Mucosa of gallbladder (tissue), 1 donor: ENCODE measurements at regions not wholly inside any gene's neighbourhood (a gene's known extent, or its start where the extent isn't known, plus 50 kb on each side); places are given as distances from the start of the nearest gene placed in this dataset.

Source experiments
- DNase-seq: peaks from one replicate; pipeline ENCODE4 v3.0.0-alpha.2; 2020; ENCODE audit warnings: low spot score
- donor health status: DM: no; HTN: no; CAD: no.

DNA sequence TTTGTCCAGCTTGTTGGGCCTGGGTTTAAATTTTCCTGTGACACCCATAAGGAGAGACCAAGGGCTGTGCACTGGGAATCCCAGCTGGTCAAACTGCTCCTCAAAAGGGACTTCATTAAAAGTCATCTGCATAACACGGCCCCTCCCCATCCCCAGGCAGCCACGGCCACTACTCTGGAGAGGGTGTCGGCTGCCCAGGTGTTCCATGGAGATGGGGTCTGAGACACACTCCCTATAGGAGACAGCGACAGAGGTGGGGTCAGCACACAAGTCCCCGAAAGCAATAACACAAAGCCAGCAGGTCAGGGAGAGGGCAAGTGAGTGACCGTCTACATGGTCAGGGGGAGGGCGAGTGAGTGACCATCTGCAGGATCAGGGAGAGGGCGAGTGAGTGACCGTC is 75.6 kb upstream of the BCL11B start:
- no peak for DNase-seq

DNA sequence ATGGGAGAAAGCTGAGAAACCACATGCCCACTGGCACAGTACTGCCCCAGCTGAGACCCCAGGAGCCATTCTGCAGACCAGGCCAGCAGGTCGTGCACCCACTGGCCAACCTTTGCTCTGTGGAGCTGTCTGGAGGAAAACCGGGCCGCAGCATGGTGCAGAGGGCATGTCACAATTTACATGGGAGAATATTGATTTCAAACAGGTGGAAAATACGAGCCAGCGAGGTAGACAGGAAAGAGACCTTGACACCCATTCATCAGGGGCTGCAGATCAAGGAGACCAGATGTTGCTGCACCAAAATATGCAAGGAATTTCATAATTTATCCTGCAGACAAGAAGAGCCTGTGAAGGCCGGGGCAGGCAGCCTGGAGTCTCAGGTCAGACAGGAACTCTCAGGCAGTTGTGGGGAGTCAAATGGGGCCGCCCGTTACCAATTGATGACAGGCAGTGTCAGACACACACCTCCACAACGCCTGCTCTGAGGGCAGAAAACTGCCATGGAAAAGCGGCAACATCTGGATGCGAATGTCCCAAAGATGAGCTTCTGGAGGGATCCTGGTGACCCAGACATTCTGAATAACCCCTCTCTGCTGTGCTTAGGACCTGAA is 74.6 kb upstream of the BCL11B start:
- no peak for DNase-seq

DNA sequence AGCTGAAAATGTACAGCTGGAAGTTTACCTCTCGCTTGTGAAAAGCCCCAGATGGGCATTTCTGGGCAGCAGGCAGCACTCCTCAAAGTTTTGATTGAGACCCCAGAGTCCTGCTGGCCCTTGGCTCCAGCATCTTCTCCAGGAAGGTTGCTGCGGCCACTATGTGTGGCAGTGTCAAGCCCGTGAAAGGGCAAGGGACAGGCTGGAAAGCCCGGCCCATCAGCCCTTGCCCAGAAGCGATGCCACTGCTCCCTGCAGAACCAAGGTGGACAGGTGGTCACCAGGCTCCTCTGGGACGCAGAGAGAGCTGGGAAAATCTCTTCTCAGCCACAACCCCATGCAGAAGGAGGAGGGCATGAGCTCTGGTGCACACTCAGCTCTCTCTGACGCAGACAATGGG is 73.5 kb upstream of the BCL11B start:
- DNase-seq = no peak

DNA sequence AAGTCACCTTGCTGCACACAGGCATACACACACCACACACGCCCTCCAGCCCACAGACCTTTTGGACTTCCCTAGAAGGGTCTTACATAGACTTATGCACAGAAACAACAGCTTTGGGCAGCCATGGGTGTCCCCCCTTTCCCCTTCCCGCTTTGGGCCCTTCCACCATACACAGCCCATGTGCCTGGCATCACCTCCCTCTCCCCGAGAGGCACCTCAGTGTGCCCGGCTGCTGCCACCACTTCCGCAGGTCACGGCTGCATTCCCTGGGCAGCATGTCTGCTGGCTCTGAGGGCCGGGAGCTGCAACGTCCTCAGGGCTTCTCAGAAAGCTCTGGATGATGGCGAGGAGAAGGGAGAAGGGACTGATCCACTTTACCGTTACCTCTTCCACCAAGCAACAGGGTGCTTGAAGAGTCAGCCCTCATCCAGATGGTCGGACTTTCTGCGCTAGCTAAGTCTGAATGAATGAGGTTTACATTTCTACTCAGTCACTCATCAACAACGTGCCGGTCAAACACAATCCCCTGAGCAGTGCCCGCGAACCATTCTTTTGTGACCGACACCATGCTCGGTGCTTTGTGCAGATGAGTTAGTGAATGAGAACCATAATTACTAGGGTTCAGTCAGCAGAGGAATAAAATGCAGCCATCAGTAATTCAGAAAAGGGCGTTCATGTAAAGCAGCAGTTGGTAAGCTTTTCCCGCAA is 72.2 kb upstream of the BCL11B start:
- no peak for DNase-seq

DNA sequence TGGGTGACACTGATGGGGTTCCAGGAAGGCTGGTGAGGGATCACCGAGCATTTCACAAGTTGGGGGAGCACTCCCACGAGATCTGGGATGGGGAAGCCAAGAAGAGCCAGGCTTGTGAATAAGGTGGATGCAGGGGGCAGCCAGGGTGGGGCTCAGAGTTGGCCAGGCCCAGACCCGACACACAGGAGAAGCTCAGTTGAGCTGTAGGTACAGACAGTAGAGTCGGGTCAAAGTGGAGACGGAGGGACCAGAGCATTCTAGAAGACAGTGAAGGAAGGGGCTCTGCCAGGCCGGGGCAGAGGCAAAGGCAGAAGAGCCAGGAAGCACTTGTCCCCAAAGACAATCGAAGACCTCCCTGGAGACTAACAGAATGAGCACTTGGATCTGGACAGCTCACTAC is 70.9 kb upstream of the BCL11B start:
- no peak for DNase-seq

DNA sequence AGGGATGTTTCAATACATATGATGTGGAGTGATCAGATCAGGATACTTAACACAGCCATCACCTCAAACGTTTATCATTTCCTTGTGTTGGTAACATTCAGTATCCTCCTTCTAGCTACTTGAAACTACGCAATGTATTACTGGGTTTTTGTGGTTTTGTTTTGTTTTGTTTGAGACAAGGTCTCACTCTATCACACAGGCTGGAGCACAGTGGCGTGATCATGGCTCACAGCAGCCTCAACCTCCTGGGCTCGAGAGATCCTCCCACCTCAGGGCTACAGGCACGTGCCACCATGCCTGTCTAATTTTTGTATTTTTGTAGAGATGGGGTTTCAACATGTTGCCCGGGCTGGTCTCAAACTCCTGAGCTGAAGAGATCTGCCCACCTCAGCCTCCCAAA is 70.2 kb upstream of the BCL11B start:
- DNase-seq = no peak

DNA sequence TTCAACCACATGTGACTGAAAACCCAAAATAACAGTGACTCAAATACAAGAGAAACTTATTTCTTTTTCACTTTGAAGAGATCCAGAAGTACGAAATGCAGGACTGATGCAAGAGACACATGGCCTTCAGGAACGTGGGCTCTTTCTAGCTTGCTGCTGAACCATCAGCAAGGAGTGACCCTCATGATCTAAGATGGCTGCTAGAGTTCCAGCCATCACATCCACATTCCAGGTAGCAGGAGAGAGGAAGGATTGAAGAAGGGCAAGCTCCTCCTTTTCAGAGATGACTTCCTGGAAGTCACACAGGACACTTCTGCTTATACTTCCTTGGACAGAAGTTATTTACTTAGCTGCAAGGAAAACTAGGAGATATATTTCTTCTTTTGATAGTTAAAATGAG is 67.6 kb upstream of the BCL11B start:
- DNase-seq = no peak

DNA sequence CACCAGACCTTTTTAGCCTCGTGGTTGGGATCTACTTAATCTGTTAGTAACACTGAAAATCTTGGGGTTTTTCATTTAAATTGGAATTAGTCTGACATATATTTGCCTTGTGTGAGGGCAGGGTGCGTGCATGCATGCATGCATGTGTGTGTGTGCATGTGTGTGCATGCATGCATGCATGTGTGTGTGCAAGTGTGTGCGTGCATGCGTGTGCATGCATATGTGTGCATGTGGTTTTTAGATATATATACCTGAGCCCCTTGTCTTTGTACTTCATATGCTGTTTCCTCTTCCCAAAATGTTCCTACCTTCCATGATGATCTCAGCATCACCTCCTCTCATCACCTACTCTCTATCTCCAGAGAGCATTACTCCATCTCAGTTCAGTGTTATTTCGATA is 66.3 kb upstream of the BCL11B start:
- DNase-seq = no peak

DNA sequence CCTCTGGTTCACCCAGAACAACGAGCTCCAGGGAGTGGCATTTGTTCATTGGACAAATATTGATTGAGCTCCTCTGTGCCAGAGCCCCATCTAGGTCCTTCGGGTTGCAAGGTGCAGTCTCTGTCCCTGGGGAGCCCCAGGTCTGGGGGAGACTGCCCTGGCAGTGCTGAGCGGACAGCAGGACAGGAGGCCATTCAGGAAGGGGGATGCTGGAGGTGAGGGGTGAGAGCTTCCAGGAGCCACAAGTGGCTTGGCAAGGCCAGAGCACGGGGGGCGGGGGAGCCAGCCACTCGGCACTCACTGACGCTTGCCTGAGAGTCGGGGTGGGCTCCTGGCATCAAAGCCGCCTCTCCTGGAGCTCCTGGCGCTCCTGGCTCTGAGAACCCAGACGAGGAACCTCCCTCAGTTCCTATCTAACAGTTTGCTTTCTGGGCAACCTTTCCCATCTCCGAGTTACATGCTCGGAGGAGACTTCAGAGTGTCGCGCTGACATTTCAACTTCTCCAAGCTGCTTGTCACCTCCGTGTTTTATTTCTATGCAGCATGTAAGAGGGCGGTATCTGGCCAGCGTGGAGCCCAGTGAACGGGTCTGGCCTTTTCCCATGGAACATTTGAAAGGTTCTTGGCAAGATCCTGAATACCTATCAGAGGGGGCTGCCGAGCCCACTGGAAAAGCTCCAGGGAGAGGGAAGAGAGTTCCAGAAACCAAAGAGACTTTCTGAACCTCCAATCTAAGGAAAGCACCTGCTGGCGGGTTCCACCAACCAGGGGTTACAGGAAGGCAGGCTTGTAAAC is 62.0 kb upstream of the BCL11B start:
- DNase-seq = peak; percentile 24

DNA sequence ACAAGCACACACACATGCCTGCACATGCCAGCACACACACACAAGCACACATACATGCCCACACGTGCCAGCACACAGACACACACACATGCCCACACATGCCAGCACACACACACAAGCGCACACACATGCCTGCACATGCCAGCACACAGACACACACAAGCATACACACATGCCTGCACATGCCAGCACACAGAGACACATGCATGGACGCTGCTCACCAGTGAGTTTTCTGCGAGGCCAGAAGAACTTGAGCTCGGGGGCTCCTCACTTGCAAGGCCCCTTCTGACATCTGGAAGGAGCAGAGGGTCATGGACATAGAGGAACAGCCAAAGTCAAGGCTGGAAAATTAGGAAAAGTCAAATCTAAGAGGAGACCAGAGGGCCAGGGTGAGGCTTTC is 61.2 kb upstream of the BCL11B start:
- no peak for DNase-seq

DNA sequence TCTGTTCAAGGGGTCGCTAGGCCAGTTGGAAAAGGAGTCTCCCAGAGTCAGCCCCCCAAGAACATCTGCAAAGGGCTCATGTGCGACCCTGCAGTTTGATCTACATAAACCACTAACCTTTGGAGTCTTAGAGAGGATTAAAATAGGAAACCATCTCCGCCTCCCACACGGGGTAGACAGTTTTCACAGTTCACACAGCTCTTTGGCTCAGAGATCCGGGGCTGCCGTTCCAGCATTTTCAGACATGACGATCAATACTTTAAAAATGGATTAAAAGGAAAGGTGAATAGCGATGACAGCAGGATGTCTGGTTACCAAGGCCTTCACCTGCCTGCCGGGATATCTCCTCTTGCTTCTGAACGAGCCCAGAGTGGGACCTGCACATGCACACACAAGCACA is 59.8 kb upstream of the BCL11B start:
- no peak for DNase-seq

DNA sequence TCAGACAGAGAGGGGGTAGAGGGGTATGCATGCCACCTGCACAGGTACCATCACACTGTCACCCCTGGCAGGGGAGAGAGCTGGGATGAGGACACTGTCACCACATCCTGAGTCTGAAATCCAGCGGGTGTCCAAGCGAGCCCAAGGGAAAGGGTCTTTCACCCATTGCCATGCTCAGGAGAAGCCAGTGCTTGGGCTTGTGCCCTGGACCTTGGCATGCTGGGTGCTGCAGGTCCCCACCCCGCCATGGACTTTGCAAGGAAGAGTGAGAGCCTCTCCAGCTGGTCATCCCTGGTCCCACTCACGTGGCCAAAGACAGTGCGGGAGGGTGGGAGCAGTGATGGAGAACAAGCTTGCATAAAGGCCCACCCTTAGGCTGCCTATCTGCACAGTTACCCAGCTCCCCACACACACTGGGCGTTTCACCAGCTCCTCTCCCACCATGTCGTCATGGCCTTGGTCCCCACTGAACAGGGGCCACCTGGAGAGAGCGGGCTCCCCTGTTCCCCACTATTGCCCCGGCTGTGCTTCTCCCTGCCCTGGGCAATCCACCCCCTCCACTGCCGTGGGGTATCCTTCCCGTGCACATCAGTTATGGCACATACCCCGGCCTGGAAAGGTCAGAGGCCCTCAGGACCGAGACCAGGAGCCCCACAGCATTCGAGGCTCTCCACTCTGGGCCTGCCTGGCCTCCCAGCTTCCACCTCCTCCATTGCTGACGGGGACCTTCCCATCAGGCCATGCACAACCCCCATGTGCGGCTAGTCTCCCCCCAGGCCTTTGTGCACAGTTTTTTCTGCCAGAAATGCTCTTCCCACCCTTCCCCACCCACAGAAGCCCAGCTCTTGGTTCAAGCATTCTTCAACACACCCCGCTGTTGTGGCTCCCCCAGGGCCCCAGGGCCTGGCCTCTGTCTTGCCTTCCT is 58.6 kb upstream of the BCL11B start:
- DNase-seq = no peak

DNA sequence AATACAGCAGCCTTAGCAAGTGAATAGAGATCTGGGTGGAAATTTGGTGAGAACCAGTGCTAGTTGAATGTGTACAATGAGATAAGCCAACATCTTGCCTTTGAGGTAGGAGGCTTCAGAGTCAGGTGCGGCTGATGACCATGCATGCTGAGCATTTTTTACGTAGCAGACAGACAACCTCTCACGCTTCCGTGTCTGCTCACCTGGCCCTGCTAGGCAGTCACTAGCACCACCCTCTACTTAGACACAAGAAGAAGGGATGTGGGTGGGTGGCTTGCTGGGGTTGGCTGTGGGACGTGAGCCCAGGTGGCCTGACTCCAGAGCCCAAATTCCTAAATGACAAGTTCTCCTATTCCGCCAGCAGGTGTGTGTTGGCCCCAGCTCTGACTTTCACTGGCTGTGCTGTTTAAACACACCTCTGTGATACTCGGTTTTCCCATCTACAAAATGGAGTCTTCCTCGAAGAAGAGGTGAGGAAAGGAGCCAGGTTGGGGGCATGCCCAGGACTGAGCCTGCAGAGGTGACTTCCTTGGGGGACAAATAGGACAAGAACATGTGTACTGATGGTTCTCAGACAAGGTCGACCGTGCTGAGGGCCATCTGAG is 57.8 kb upstream of the BCL11B start:
- no peak for DNase-seq

DNA sequence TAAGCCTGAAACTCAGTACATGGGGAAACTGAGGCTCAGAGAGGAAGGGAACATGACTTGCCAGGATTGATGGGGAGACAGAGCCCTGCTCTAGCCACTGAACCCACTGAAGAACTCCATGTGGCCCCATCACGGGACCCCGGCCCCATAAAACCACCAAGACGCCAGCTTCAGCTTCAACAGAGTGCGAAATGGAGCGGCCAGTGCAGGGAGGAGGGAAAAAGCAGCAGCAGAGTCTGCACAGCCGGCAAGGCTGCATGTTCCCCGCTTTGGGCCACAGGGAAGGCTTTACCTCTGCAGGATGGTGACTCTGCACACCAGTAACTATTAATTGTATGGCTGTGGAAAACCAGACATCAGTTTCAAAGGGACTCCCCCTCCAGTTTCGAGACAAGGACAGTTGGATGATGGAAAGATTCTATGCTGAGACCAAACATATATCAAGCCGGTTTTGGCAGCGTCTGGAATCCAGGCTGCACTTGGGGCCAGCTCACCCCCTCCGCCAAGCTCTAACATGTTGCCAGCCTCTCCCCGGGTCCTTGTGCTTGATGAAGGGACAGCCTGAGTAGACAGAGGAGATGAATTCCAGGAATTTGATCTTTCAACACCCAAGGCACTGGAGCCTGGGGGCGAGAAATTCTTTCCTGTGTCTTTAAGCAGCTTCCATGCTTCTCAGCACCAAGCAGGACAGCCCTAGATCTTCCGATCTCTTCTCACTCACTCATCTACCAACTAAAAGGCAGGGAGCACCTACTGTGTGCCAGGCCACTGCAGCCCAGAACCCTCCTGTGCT is 55.7 kb upstream of the BCL11B start:
- no peak for DNase-seq

DNA sequence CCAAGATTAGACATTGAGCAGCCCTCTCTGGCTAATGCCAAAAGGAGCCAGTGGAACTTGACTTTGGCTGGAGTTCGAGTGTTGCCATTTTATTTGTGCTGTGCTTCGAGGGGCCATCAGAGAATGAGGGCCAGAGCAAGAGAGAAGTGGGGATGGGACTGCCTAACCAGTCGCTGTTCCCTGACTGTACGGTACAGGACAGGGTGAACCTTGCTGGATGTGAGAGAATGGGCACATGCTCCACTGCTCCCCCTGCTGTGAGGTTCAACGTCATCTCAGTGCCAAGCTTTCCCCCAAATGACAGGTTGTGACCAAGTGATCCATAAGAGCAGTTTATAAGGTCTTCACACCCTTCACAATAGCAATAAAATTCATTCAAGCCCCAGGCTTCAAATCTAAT is 55.1 kb upstream of the BCL11B start:
- no peak for DNase-seq

DNA sequence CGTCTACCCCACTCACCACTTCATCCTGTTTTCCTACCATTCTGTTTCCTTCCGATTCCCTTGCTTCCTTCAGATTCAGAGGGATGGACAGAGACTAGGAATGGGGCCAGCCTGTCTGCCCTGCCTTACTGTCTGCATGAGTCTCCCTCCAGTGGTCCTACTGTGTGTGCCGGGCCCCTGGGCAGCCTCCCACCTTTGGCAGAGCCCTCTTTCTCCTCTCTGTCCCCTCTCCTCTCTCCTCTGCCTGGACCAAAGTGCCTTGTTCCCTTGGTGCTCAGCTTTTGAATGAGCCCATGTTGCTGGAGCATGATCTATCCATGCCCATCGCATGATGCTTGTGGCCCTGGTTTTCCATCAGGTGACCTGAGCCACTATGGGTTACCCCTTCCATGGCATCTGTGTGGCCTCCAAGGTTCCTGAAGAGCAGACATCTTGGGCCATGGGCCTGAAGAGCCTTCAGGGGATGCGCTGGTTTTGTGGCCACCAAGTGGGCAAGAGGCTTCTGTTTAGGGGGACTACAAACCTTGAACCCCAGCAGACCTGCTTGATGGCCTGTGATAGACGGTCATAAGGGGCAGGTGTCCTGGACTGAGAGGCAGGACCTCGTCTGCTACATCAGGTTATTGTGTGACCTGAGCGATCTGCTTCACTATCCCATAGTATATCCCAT is 54.2 kb upstream of the BCL11B start:
- DNase-seq = no peak

DNA sequence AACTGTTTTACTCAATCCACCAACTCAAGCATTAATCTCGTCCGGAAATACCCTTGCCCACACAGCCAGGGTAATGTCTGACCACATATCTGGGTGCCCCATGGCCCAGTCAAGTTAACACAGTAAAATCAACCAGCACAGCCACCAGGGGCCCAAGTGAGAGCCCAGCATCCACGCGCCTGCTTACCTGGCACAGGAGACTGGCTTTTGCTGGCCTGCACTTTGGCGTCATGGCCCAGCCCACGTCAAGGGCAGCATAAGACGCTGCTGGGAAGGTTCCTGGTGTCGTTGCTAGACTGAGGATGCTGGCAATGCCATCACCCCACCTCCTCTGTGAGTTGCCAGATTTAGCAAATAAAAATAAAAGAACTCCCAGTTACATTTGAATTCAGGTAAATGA is 53.6 kb upstream of the BCL11B start:
- DNase-seq = no peak

DNA sequence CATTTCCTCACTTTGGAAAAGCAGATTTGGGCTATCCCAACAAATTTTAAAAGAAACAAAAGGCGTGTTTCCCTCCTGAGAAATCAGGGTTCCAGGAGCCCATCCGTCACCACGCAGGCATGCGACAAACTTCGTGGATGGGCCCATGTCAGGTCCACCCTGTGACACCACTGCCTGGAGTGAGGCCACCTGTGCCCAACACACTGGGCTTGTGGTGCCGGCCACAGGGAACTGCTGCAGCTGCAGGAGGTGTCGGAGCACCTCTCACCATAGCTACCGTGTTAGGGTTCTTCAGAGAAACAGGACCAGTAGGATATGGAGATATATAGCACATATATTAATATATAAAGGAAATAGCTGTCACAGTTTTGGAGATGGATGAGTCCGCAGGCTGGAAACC is 53.0 kb upstream of the BCL11B start:
- no peak for DNase-seq

DNA sequence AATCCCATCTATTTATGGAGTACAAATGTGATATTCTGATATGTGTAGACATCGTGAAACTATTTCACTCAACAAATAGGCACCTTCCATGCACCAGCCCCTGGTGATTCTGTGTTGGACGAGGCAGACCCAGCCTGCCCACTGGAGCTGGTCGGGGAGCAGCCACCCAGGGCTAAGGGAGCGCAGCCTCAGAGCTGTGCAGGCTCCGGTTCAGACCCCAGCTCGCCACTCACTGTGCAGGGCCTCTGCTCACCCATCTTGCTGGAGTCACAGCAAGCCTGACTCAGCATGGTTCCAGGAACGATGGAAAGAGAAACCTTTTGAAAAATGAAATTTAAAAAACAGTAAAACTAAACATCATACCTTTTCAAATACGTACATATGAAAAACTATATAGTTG is 52.3 kb upstream of the BCL11B start:
- no peak for DNase-seq

DNA sequence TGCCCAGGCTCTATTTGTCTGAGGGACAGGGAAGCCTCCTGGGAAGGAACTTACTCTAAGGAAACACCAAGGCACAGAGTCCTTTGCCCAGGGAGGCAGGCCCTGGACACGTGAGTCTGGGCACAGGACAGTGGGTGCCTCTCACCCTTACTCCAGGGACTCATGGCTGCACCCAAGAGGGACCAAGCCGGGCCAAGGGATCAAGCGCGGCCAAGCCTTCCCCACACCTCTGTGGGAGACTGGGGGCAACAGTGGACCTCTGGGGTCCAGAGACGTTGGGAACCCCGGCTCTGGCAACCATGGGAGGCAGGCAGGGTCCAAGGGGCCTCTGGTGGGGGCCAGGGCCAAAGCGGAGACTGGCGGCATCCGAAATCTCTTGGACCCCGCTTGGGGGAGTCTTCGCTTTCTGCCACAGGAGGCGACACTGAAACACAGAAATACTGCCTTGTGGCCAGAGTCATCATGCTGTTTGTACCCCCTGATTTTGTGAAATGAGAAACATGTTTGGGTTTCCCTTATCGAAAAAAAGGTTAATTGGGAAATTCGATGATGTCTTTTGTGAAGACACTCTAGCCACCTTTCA is 51.7 kb upstream of the BCL11B start:
- no peak for DNase-seq
